HEK293T (cell line): ENCODE measurements at regions not wholly inside any gene's neighbourhood (a gene's known extent, or its start where the extent isn't known, plus 50 kb on each side); places are given as distances from the start of the nearest gene placed in this dataset.

Experiments
- CTCF ChIA-PET: fragments of 350-600 bp; formaldehyde crosslinking; extraction: SDS; loops from one replicate; lab custom pipeline; 2021; ENCODE audit warnings: antibody characterized with exemption, inconsistent platforms; lab: Yijun Ruan, JAX
- POLR2A ChIA-PET: fragments of 350-600 bp; formaldehyde crosslinking; extraction: SDS; loops from one replicate; lab custom pipeline; 2020; ENCODE audit warnings: antibody characterized with exemption, inconsistent platforms; lab: Yijun Ruan, JAX
- DNase-seq: peaks from one replicate; pipeline ENCODE4 v3.0.0; 2012; ENCODE audit warnings: mixed read lengths; ENCODE audit errors: extremely low spot score
- ARNT ChIP-seq: fragments of 450-650 bp; IDR thresholded peaks from 2 replicates; pipeline ENCODE4 v1.6.1; 2017; ENCODE audit warnings: mild to moderate bottlenecking
- BHLHE40 ChIP-seq: fragments of 450-650 bp; IDR thresholded peaks from 2 replicates; pipeline ENCODE4 v1.6.1; 2016; ENCODE audit warnings: mild to moderate bottlenecking, moderate library complexity, borderline replicate concordance
- CTBP1 ChIP-seq: fragments of 450-650 bp; IDR thresholded peaks from 2 replicates; pipeline ENCODE4 v1.6.1; 2016; ENCODE audit warnings: borderline replicate concordance
- ELF4 ChIP-seq: fragments of 450-650 bp; IDR thresholded peaks from 2 replicates; pipeline ENCODE4 v1.6.1; 2017; ENCODE audit warnings: antibody characterized with exemption
- FOXA1 ChIP-seq: fragments of 450-650 bp; IDR thresholded peaks from 2 replicates; pipeline ENCODE4 v1.6.1; 2016; ENCODE audit warnings: mild to moderate bottlenecking
- FOXK2 ChIP-seq: fragments of 450-650 bp; IDR thresholded peaks from 2 replicates; pipeline ENCODE4 v1.6.1; 2016; ENCODE audit warnings: mild to moderate bottlenecking
- FOXM1 ChIP-seq: fragments of 450-650 bp; IDR thresholded peaks from 2 replicates; pipeline ENCODE4 v1.6.1; 2017; ENCODE audit warnings: mild to moderate bottlenecking, borderline replicate concordance
- HDGF ChIP-seq: fragments of 450-650 bp; IDR thresholded peaks from 2 replicates; pipeline ENCODE4 v1.6.1; 2017; ENCODE audit warnings: antibody characterized with exemption, borderline replicate concordance
- L3MBTL2 ChIP-seq: fragments of 450-650 bp; conservative IDR thresholded peaks from 2 replicates; pipeline ENCODE4 v1.6.1; 2016; ENCODE audit warnings: mild to moderate bottlenecking
- LEF1 ChIP-seq: fragments of 450-650 bp; IDR thresholded peaks from 2 replicates; pipeline ENCODE4 v1.6.1; 2017; ENCODE audit warnings: mild to moderate bottlenecking, borderline replicate concordance
- NFRKB ChIP-seq: fragments of 450-650 bp; IDR thresholded peaks from 2 replicates; pipeline ENCODE4 v1.6.1; 2016; ENCODE audit warnings: mild to moderate bottlenecking, moderate library complexity
- SP1 ChIP-seq: fragments of 450-650 bp; IDR thresholded peaks from 2 replicates; pipeline ENCODE4 v1.6.1; 2017
- SUZ12 ChIP-seq: fragments of 450-650 bp; IDR thresholded peaks from 2 replicates; pipeline ENCODE4 v1.6.1; 2016; ENCODE audit warnings: mild to moderate bottlenecking
- TARDBP ChIP-seq: fragments of 450-650 bp; IDR thresholded peaks from 2 replicates; pipeline ENCODE4 v1.6.1; 2016
- ZNF384 ChIP-seq: fragments of 450-650 bp; IDR thresholded peaks from 2 replicates; pipeline ENCODE4 v1.6.1; 2016
- TF ChIP-seq, protein P1 (sequence below): fragments of 450-650 bp; IDR thresholded peaks from 2 replicates; pipeline ENCODE4 v1.6.1; 2016

DNA sequence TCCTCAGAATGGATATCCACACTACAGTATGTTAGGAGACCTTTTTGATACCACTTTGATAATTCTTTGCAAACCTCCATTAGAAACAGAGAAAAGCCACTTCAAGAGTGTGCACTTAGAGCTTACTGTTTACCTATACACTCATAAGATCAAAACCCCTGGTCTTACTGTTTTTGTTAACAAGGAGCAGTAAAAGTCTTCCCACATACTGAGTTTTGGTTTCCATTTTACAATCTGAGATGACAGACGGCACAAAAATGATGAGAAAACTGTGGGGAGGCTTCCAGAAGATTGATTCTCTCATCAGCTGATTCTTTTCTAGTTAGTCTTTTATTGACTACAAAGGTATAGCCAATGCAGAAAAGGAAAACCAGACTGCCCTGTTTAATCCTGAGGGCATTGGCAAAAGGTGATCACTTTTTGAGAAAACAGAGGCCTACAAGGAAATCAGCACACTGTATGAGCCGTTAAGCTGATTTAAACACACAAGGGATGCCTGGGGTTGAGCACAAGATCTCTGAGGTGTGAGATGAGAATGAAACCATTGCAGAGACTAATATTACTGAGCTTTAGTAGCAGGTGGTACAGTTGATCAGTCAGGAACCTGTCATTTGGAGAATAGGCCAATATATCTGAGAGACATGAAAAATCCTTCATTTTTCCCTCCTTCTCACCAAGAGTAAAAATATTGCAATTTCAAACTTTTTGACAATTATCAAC is 368.6 kb downstream of the GRB14 start:
- DNase-seq, result no peak
- TF ChIP-seq L3MBTL2 (no peak), FOXA1 (no peak), FOXM1 (no peak), ARNT (no peak), HDGF (no peak), LEF1 (no peak), FOXK2 (no peak), TARDBP (no peak), SUZ12 (no peak), ZNF384 (no peak), ELF4 (no peak), NFRKB (no peak), CTBP1 (no peak), BHLHE40 (no peak), SP1 (no peak)
- TF ChIP-seq, protein P1, sequence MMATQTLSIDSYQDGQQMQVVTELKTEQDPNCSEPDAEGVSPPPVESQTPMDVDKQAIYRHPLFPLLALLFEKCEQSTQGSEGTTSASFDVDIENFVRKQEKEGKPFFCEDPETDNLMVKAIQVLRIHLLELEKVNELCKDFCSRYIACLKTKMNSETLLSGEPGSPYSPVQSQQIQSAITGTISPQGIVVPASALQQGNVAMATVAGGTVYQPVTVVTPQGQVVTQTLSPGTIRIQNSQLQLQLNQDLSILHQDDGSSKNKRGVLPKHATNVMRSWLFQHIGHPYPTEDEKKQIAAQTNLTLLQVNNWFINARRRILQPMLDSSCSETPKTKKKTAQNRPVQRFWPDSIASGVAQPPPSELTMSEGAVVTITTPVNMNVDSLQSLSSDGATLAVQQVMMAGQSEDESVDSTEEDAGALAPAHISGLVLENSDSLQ, result no peak
- CTCF ChIA-PET, result no interaction called here
- POLR2A ChIA-PET, result no interaction called here

- CTCF ChIA-PET, result no interaction called here
- POLR2A ChIA-PET, result no interaction called here
Observed at GRCh38 chr2:164243315-164243714, 378.0 kb downstream of the GRB14 start.

GRCh38 chr2:164242409-164242808 is 378.9 kb downstream of the GRB14 start:
- DNase-seq, result no peak
- POLR2A ChIA-PET, result no interaction called here
- TF ChIP-seq TARDBP, result no peak
- no peak for TF ChIP-seq FOXM1
- no peak for TF ChIP-seq LEF1
- TF ChIP-seq FOXK2, result no peak
- TF ChIP-seq, protein P1, result no peak
- no peak for TF ChIP-seq HDGF
- no peak for TF ChIP-seq ELF4
- TF ChIP-seq SUZ12, result no peak
- no peak for TF ChIP-seq L3MBTL2
- TF ChIP-seq FOXA1, result no peak
- TF ChIP-seq NFRKB, result no peak
- no peak for TF ChIP-seq ARNT
- TF ChIP-seq SP1, result no peak
- no peak for TF ChIP-seq CTBP1
- TF ChIP-seq BHLHE40, result no peak
- no peak for TF ChIP-seq ZNF384
- CTCF ChIA-PET, result no interaction called here

More at GRCh38 chr2:164243315-164243714, 378.0 kb downstream of the GRB14 start:
- no peak for DNase-seq
- TF ChIP-seq BHLHE40, result no peak
- no peak for TF ChIP-seq HDGF
- no peak for TF ChIP-seq SP1
- no peak for TF ChIP-seq LEF1
- no peak for TF ChIP-seq L3MBTL2
- no peak for TF ChIP-seq FOXK2
- TF ChIP-seq FOXA1, result no peak
- TF ChIP-seq TARDBP, result no peak
- TF ChIP-seq, protein P1, result no peak
- TF ChIP-seq CTBP1, result no peak
- no peak for TF ChIP-seq ELF4
- TF ChIP-seq ZNF384, result no peak
- TF ChIP-seq ARNT, result no peak
- TF ChIP-seq NFRKB, result no peak

- no peak for TF ChIP-seq TARDBP
- no peak for DNase-seq
- CTCF ChIA-PET, result no interaction called here
- POLR2A ChIA-PET, result no interaction called here
Observed at GRCh38 chr2:164234074-164234473, 387.2 kb downstream of the GRB14 start.

DNA sequence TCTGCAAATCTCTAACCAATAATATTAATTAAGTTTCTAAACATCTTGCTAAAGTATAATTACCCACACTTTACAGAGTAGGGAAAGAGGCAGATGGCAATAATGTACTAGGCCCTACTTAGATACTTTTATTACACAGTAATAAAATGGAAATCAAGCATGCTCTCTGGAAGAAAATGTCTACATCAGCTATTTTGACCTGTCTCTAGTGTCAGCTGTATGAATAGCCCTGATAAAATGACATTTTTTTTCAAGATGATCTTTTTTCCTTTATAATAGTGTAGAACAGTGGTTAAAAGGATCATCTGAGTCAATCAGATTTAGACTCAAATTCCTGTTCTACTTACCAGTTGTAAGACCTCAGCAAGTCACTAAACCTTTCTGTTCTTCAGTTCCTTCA is 397.3 kb downstream of the GRB14 start:
- no peak for DNase-seq
- ChIA-PET POLR2A (no interaction called here), CTCF (no interaction called here)
- TF ChIP-seq, protein P1, result no peak
- TF ChIP-seq ELF4 (no peak), BHLHE40 (no peak), SUZ12 (no peak), NFRKB (no peak), FOXK2 (no peak), SP1 (no peak), L3MBTL2 (no peak), HDGF (no peak), FOXM1 (no peak), ARNT (no peak), ZNF384 (no peak), FOXA1 (no peak), CTBP1 (no peak), TARDBP (no peak), LEF1 (no peak)
